ENCODE measurements at regions not wholly inside any gene's neighbourhood (a gene's known extent, or its start where the extent isn't known, plus 50 kb on each side); places are given as distances from the start of the nearest gene placed in this dataset.
A peak's percentile ranks its signal among the peaks of the same experiment; 100 is the strongest.

GRCh38 chr21:27831816-27832569, 865.1 kb upstream of the ADAMTS5 start:
- H3K36me3 ChIP-seq = no peaks in the 10 kb centered on the region
- peak in 1 of 2 experiments; percentile 20 for DNase-seq
- H3K4me1 ChIP-seq = peaks cover 19% of the 10 kb centered on the region
- no peaks in the 10 kb centered on the region; the same call in 1 of the 2 replicates for H3K9me3 ChIP-seq (replicated peaks)
- H3K27ac ChIP-seq = peak overlapping the region; percentile 29
- no peak overlapping the region for H3K4me3 ChIP-seq
- H3K27me3 ChIP-seq = no peaks in the 10 kb centered on the region

GRCh38 chr21:27831177-27831576, 864.3 kb upstream of the ADAMTS5 start:
- H3K4me3 ChIP-seq = no peak overlapping the region
- peak in 1 of 2 experiments; percentile 59 for DNase-seq
- no peaks in the 10 kb centered on the region for H3K36me3 ChIP-seq
- H3K4me1 ChIP-seq = peaks cover 18% of the 10 kb centered on the region
- no peaks in the 10 kb centered on the region; the same call in 1 of the 2 replicates for H3K9me3 ChIP-seq (replicated peaks)
- H3K27ac ChIP-seq = peak overlapping the region; percentile 29
- H3K27me3 ChIP-seq = no peaks in the 10 kb centered on the region

- H3K27me3 ChIP-seq = no peaks in the 10 kb centered on the region
- H3K9me3 ChIP-seq (replicated peaks) = no peaks in the 10 kb centered on the region; the same call in 1 of the 2 replicates
- H3K4me1 ChIP-seq = peaks cover 16% of the 10 kb centered on the region
- no peak overlapping the region for H3K27ac ChIP-seq
- DNase-seq = no peak
- no peaks in the 10 kb centered on the region for H3K36me3 ChIP-seq
- no peak overlapping the region for H3K4me3 ChIP-seq
Observed at GRCh38 chr21:27827972-27828371, 861.1 kb upstream of the ADAMTS5 start.

DNA sequence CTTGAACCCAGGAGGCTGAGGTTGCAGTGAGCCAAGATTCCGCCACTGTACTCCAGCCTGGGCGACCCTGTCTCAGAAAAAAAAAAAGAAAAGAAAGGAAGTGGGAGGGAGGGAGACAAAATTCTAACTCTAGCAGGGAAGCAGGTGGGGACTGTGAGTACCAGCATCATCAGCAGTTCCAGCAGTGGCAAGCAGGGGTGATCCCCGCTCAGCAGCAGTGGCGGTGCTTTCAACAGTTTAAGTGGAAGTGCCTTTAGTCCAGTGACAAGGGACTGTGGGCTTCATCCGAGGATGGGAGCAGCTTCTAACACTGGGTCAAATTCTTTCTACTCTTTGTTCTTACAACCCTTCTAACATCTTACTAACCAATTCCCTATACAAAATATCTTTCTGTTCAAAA, 858.1 kb upstream of the ADAMTS5 start:
- H3K4me1 ChIP-seq = no peaks in the 10 kb centered on the region
- H3K27ac ChIP-seq = no peak overlapping the region
- H3K36me3 ChIP-seq = no peaks in the 10 kb centered on the region
- H3K9me3 ChIP-seq (replicated peaks) = no peaks in the 10 kb centered on the region; the same call in 1 of the 2 replicates
- H3K4me3 ChIP-seq = no peak overlapping the region
- DNase-seq = no peak
- H3K27me3 ChIP-seq = no peaks in the 10 kb centered on the region

- H3K27ac ChIP-seq = no peak overlapping the region
- DNase-seq = no peak
- no peaks in the 10 kb centered on the region for H3K27me3 ChIP-seq
- no peaks in the 10 kb centered on the region for H3K36me3 ChIP-seq
- H3K9me3 ChIP-seq (replicated peaks) = no peaks in the 10 kb centered on the region; the same call in 1 of the 2 replicates
- H3K4me3 ChIP-seq = no peak overlapping the region
- H3K4me1 ChIP-seq = no peaks in the 10 kb centered on the region
Observed at GRCh38 chr21:27823652-27824201, 856.8 kb upstream of the ADAMTS5 start.

GRCh38 chr21:27820342-27820741, 853.5 kb upstream of the ADAMTS5 start:
- no peaks in the 10 kb centered on the region for H3K36me3 ChIP-seq
- no peaks in the 10 kb centered on the region for H3K4me1 ChIP-seq
- no peaks in the 10 kb centered on the region for H3K9me3 ChIP-seq (replicated peaks)
- H3K27me3 ChIP-seq = no peaks in the 10 kb centered on the region
- DNase-seq = no peak
- no peak overlapping the region for H3K27ac ChIP-seq
- no peak overlapping the region for H3K4me3 ChIP-seq

DNA sequence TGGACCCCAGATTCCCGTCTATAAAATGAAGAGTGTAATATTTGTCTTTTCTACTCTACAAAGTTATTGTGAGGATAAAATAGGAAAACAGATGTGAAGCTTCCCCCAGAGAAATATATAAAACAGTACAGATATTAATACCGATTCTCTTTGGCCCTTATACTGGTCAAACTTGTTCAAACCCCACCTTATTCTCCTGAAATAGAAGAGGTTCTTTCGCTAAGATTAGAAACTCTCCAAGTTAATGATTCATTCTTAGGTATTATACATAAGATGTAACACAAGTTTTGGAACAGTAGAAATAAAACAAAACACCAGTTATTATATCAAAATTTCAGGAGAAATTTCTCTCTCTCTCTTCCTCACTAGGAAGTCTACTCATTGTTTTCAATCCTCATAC, 852.4 kb upstream of the ADAMTS5 start:
- DNase-seq = no peak
- Histone ChIP-seq H3K36me3 (no peaks in the 10 kb centered on the region), H3K4me3 (no peak overlapping the region), H3K9me3 (replicated peaks) (no peaks in the 10 kb centered on the region), H3K27me3 (no peaks in the 10 kb centered on the region), H3K27ac (no peak overlapping the region), H3K4me1 (no peaks in the 10 kb centered on the region)

- no peak for DNase-seq
- Histone ChIP-seq H3K36me3 (no peaks in the 10 kb centered on the region), H3K9me3 (replicated peaks) (no peaks in the 10 kb centered on the region), H3K27me3 (no peaks in the 10 kb centered on the region), H3K4me3 (no peak overlapping the region), H3K4me1 (no peaks in the 10 kb centered on the region), H3K27ac (no peak overlapping the region)
Observed at GRCh38 chr21:27818847-27819246, 852.0 kb upstream of the ADAMTS5 start.

- DNase-seq = no peak
- Histone ChIP-seq H3K4me3 (no peak overlapping the region), H3K4me1 (peaks cover 3% of the 10 kb centered on the region; the same call in 1 of the 2 replicates), H3K27me3 (no peaks in the 10 kb centered on the region), H3K27ac (no peak overlapping the region), H3K9me3 (replicated peaks) (no peaks in the 10 kb centered on the region), H3K36me3 (no peaks in the 10 kb centered on the region)
Observed at GRCh38 chr21:27817902-27818623, 851.2 kb upstream of the ADAMTS5 start.

- no peaks in the 10 kb centered on the region for H3K27me3 ChIP-seq
- no peak overlapping the region for H3K27ac ChIP-seq
- DNase-seq = no peak
Observed at GRCh38 chr21:27817074-27817473, 850.2 kb upstream of the ADAMTS5 start.

GRCh38 chr21:27816301-27816700, 849.4 kb upstream of the ADAMTS5 start:
- no peak overlapping the region for H3K4me3 ChIP-seq
- no peak for DNase-seq
- no peaks in the 10 kb centered on the region for H3K27me3 ChIP-seq
- H3K27ac ChIP-seq = no peak overlapping the region
- H3K36me3 ChIP-seq = no peaks in the 10 kb centered on the region
- H3K4me1 ChIP-seq = peaks cover 3% of the 10 kb centered on the region; the same call in 1 of the 2 replicates
- no peaks in the 10 kb centered on the region for H3K9me3 ChIP-seq (replicated peaks)

More at GRCh38 chr21:27817074-27817473, 850.2 kb upstream of the ADAMTS5 start:
- Histone ChIP-seq H3K36me3 (no peaks in the 10 kb centered on the region), H3K9me3 (replicated peaks) (no peaks in the 10 kb centered on the region), H3K4me3 (no peak overlapping the region), H3K4me1 (peaks cover 3% of the 10 kb centered on the region; the same call in 1 of the 2 replicates)

GRCh38 chr21:27814226-27814625, 847.3 kb upstream of the ADAMTS5 start:
- no peak overlapping the region for H3K4me3 ChIP-seq
- H3K27me3 ChIP-seq = no peaks in the 10 kb centered on the region
- no peak for DNase-seq
- H3K4me1 ChIP-seq = peaks cover 3% of the 10 kb centered on the region; the same call in 1 of the 2 replicates
- H3K27ac ChIP-seq = peak overlapping the region; percentile 30; the same call in 1 of the 2 replicates
- H3K9me3 ChIP-seq (replicated peaks) = 0 out of 2 replicates have a peak, but pooled peaks cover 3% of the 10 kb centered on the region
- H3K36me3 ChIP-seq = no peaks in the 10 kb centered on the region

- Histone ChIP-seq H3K27ac (peak overlapping the region; percentile 30; the same call in 1 of the 2 replicates), H3K36me3 (no peaks in the 10 kb centered on the region), H3K4me1 (peaks cover 3% of the 10 kb centered on the region; the same call in 1 of the 2 replicates), H3K9me3 (replicated peaks) (0 out of 2 replicates have a peak, but pooled peaks cover 3% of the 10 kb centered on the region), H3K4me3 (peak overlapping the region; percentile 2; the same call in 1 of the 2 replicates), H3K27me3 (no peaks in the 10 kb centered on the region)
- DNase-seq = peak; percentile 70 to 78
Observed at GRCh38 chr21:27813750-27814149, 846.9 kb upstream of the ADAMTS5 start.

- Histone ChIP-seq H3K27me3 (no peaks in the 10 kb centered on the region), H3K4me3 (peak overlapping the region; percentile 2; the same call in 1 of the 2 replicates), H3K27ac (peak overlapping the region; percentile 30; the same call in 1 of the 2 replicates), H3K9me3 (replicated peaks) (0 out of 2 replicates have a peak, but pooled peaks cover 3% of the 10 kb centered on the region), H3K4me1 (peaks cover 3% of the 10 kb centered on the region; the same call in 1 of the 2 replicates), H3K36me3 (no peaks in the 10 kb centered on the region)
- no peak for DNase-seq
Observed at GRCh38 chr21:27813344-27813743, 846.5 kb upstream of the ADAMTS5 start.
